DMS114 treated with DMSO at 0.1 percent for 48 hours (cell line): ENCODE measurements at regions not wholly inside any gene's neighbourhood (a gene's known extent, or its start where the extent isn't known, plus 50 kb on each side); places are given as distances from the start of the nearest gene placed in this dataset.

Experiments
- DNase-seq: peaks from one replicate; lab custom pipeline; 2025; ENCODE audit not compliant: unreplicated experiment; lab: John Stamatoyannopoulos, UW

GRCh38 chr5:167652690-167653089 lies 638.8 kb upstream of the WWC1 start:
- no peak for DNase-seq

GRCh38 chr5:167653645-167654106 lies 637.8 kb upstream of the WWC1 start:
- DNase-seq = no peak

- no peak for DNase-seq
These were observed 634.4 kb upstream of the WWC1 start for GRCh38 chr5:167657016-167657415.

- DNase-seq = no peak
These were observed 632.6 kb upstream of the WWC1 start for GRCh38 chr5:167658889-167659288.

GRCh38 chr5:167661605-167662004 lies 629.8 kb upstream of the WWC1 start:
- DNase-seq = no peak

- DNase-seq = no peak
These were observed 627.1 kb upstream of the WWC1 start for GRCh38 chr5:167664222-167664804.

- no peak for DNase-seq
These were observed 625.5 kb upstream of the WWC1 start for GRCh38 chr5:167665841-167666375.

- no peak for DNase-seq
These were observed 620.3 kb upstream of the WWC1 start for GRCh38 chr5:167671176-167671575.

GRCh38 chr5:167673942-167674341 lies 617.5 kb upstream of the WWC1 start:
- no peak for DNase-seq

- DNase-seq = no peak
These were observed 613.0 kb upstream of the WWC1 start for GRCh38 chr5:167678481-167678880.

- DNase-seq = no peak
These were observed 607.2 kb upstream of the WWC1 start for GRCh38 chr5:167684251-167684650.

- DNase-seq = no peak
These were observed 602.9 kb upstream of the WWC1 start for GRCh38 chr5:167688341-167689130.

GRCh38 chr5:167694325-167695147 lies 596.9 kb upstream of the WWC1 start:
- no peak for DNase-seq

- no peak for DNase-seq
These were observed 594.7 kb upstream of the WWC1 start for GRCh38 chr5:167696558-167697314.

- no peak for DNase-seq
These were observed 592.0 kb upstream of the WWC1 start for GRCh38 chr5:167699432-167699831.

GRCh38 chr5:167701051-167701450 lies 590.4 kb upstream of the WWC1 start:
- DNase-seq = no peak

GRCh38 chr5:167702014-167702413 lies 589.4 kb upstream of the WWC1 start:
- no peak for DNase-seq

- DNase-seq = no peak
These were observed 583.0 kb upstream of the WWC1 start for GRCh38 chr5:167708449-167708848.

- DNase-seq = no peak
These were observed 581.8 kb upstream of the WWC1 start for GRCh38 chr5:167709625-167710024.

GRCh38 chr5:167710444-167711073 lies 580.9 kb upstream of the WWC1 start:
- no peak for DNase-seq
